Fibroblast of lung (primary cell): ENCODE measurements at regions not wholly inside any gene's neighbourhood (a gene's known extent, or its start where the extent isn't known, plus 50 kb on each side); places are given as distances from the start of the nearest gene placed in this dataset.

Experiments used
- DNase-seq, 2 donors: peaks; one replicate each; pipeline versions ENCODE4 v3.0.0 to v3.0.0-alpha.2; 2010; ENCODE audit warnings: low read depth in 2 of 2
- H2AFZ ChIP-seq: 2 replicates; pipeline ENCODE4 v1.5.1; 2012; ENCODE audit warnings: low read length, control low read depth, inconsistent platforms
- H3K27ac ChIP-seq: 2 replicates; pipeline ENCODE4 v1.5.1; 2011; ENCODE audit warnings: low read length, control low read depth; ENCODE audit not compliant: insufficient read depth
- H3K27me3 ChIP-seq: 2 replicates; pipeline ENCODE4 v1.5.1; 2011; ENCODE audit warnings: mild to moderate bottlenecking, low read length; ENCODE audit not compliant: control insufficient read depth, insufficient read depth
- H3K36me3 ChIP-seq: 2 replicates; pipeline ENCODE4 v1.5.1; 2011; ENCODE audit warnings: low read length; ENCODE audit not compliant: control insufficient read depth, insufficient read depth
- H3K4me1 ChIP-seq: 2 replicates; pipeline ENCODE4 v1.5.1; 2011; ENCODE audit warnings: low read length; ENCODE audit not compliant: control insufficient read depth, insufficient read depth; ENCODE audit errors: extremely low read depth
- H3K4me2 ChIP-seq: 2 replicates; pipeline ENCODE4 v1.5.1; 2011; ENCODE audit warnings: low read length, control low read depth; ENCODE audit not compliant: insufficient read depth; ENCODE audit errors: extremely low read depth
- H3K4me3 ChIP-seq, 4 experiments: fragments of 200-600 bp in 1 of 4; sonication (generic) in 1 of 4; replicated peaks in 1 of 4; 2 replicates each; pipeline ENCODE4 v1.5.1; 2011 to 2016; ENCODE audit warnings: low read length in 4 of 4, low read depth in 3 of 4, mild to moderate bottlenecking in 3 of 4, control low read depth in 2 of 4, inconsistent platforms in 1 of 4, mixed read lengths in 1 of 4; ENCODE audit not compliant: insufficient read depth in 1 of 4; ENCODE audit errors: control extremely low read depth in 1 of 4
- H3K79me2 ChIP-seq: 2 replicates; pipeline ENCODE4 v1.5.1; 2012; ENCODE audit warnings: mild to moderate bottlenecking, low read length, inconsistent platforms; ENCODE audit not compliant: control insufficient read depth, insufficient read depth
- H3K9ac ChIP-seq: 2 replicates; pipeline ENCODE4 v1.5.1; 2011; ENCODE audit warnings: mild to moderate bottlenecking, low read length, control low read depth; ENCODE audit not compliant: insufficient read depth
- H3K9me3 ChIP-seq: 2 replicates; pipeline ENCODE4 v1.5.1; 2012; ENCODE audit warnings: low read depth, low read length; ENCODE audit not compliant: control insufficient read depth, insufficient read depth
- H4K20me1 ChIP-seq: 2 replicates; pipeline ENCODE4 v1.5.1; 2011; ENCODE audit warnings: low read length; ENCODE audit not compliant: control insufficient read depth, insufficient read depth; ENCODE audit errors: extremely low read depth
- CTCF ChIP-seq, 2 donors: IDR thresholded peaks in 1 of 2; conservative IDR thresholded peaks in 1 of 2; 1 replicate in 1 of 2; 2 replicates in 1 of 2; pipeline ENCODE4 v1.5.1; 2011 to 2012; ENCODE audit warnings: low read length in 2 of 2, control low read depth in 1 of 2, inconsistent platforms in 1 of 2, low read depth in 1 of 2, mild to moderate bottlenecking in 1 of 2
- EZH2 ChIP-seq: IDR thresholded peaks from 2 replicates; pipeline ENCODE4 v1.5.1; 2012; ENCODE audit warnings: low read length, control low read depth, mild to moderate bottlenecking; ENCODE audit errors: missing control alignments

- no peak for TF ChIP-seq CTCF (conservative IDR thresholded peaks at IDR 0.05 in 1 of 2, IDR thresholded peaks at IDR 0.05 in 1 of 2; ENCODE audit: low read depth in 1 of 2, low read length in 2 of 2)
- TF ChIP-seq EZH2: no peak
- Histone ChIP-seq H3K36me3 (no peaks in the 10 kb centered on the region), H4K20me1 (no peaks in the 10 kb centered on the region), H3K79me2 (no peaks in the 10 kb centered on the region), H3K27ac (no peak overlapping the region), H3K27me3 (no peaks in the 10 kb centered on the region), H2AFZ (no peak overlapping the region), H3K4me2 (no peak overlapping the region), H3K4me3 (no peak overlapping the region), H3K9ac (no peak overlapping the region), H3K4me1 (no peaks in the 10 kb centered on the region), H3K9me3 (no peaks in the 10 kb centered on the region)
- DNase-seq: no peak
Observed at GRCh38 chrX:138463476-138463875, 248.0 kb downstream of the FGF13 start.
